ENCODE measurements at regions not wholly inside any gene's neighbourhood (a gene's known extent, or its start where the extent isn't known, plus 50 kb on each side); places are given as distances from the start of the nearest gene placed in this dataset.
"Not testable (repeated sequence)": the region's sequence is repeated elsewhere in the genome, so short reads cannot be mapped to it uniquely, and the experiment has no call there.

DNA sequence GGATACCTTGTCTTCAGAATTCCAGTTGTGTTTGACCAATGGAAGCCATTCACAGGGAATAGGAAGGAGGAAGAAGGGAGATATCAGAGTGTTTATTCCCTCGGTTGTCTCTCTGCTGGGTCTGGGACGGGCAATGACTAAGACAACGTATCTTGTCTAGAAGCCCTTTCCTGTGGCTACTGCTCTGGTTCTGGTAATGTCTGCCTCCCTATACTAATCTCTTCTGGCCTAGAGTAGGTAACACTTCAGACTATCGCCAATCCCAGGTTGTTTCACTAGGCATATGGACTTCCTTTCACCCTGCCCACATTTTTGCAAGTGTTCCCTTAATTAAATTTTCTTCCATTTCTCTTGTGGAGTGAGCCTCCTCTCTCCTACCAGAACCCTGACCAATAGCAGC, 687.7 kb upstream of the TBX3 start:
- Histone ChIP-seq H3K36me3 (ENCODE audit: insufficient read depth, low read length) (no peaks in the 10 kb centered on the region), H4K20me1 (ENCODE audit: insufficient read depth) (no peaks in the 10 kb centered on the region), H3K27ac (ENCODE audit: low read length) (no peak overlapping the region), H3K27me3 (ENCODE audit: insufficient read depth, low read depth, low read length) (no peaks in the 10 kb centered on the region), H2AFZ (ENCODE audit: low read depth, low read length) (no peak overlapping the region), H3K9me2 (ENCODE audit: insufficient read depth, low read length) (no peaks in the 10 kb centered on the region), H3F3A (ENCODE audit: insufficient read depth, low read length, poor library complexity, severe bottlenecking) (no peaks in the 10 kb centered on the region), H3K9ac (ENCODE audit: low read length) (no peak overlapping the region), H3K4me3 (ENCODE audit: low read length) (no peak overlapping the region), H3K9me3 (ENCODE audit: low read length) (no peaks in the 10 kb centered on the region), H3K79me2 (replicated peaks; ENCODE audit: insufficient read depth, low read length) (no peaks in the 10 kb centered on the region), H3K4me2 (ENCODE audit: low read length) (no peak overlapping the region)
- TF ChIP-seq POLR2AphosphoS5 (IDR thresholded peaks at IDR 0.05) = no peak
- no peak for TF ChIP-seq EP300 (conservative IDR thresholded peaks at IDR 0.05; ENCODE audit: poor library complexity, severe bottlenecking)
- no peak for TF ChIP-seq RAD21 (conservative IDR thresholded peaks at IDR 0.05)

DNA sequence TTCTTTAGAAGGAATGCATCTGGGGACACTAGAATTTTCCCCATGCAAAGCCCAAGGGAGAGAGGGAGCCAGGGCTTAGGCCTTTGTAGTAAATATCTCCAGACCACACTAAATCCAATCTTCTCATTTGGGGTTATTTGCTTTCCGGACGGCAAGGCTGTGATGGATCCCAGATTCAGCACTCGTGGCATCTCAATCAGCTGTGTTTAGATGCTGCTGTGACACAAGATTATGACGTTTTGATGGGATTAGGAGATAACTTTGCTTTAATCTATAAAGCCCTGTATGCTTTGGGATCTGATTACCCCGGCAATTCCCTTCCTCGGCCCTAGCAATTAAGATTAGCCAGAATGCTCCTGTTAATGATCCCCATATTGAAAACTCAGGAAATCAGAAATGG, 686.7 kb upstream of the TBX3 start:
- Histone ChIP-seq H3K36me3 (ENCODE audit: insufficient read depth, low read length) (no peaks in the 10 kb centered on the region), H3F3A (ENCODE audit: insufficient read depth, low read length, poor library complexity, severe bottlenecking) (no peaks in the 10 kb centered on the region), H3K27me3 (ENCODE audit: insufficient read depth, low read depth, low read length) (no peaks in the 10 kb centered on the region), H3K9me2 (ENCODE audit: insufficient read depth, low read length) (no peaks in the 10 kb centered on the region), H2AFZ (ENCODE audit: low read depth, low read length) (no peak overlapping the region), H4K20me1 (ENCODE audit: insufficient read depth) (no peaks in the 10 kb centered on the region), H3K4me3 (ENCODE audit: low read length) (no peak overlapping the region), H3K4me2 (ENCODE audit: low read length) (no peak overlapping the region), H3K27ac (ENCODE audit: low read length) (no peak overlapping the region), H3K9ac (ENCODE audit: low read length) (no peak overlapping the region), H3K9me3 (ENCODE audit: low read length) (no peaks in the 10 kb centered on the region), H3K79me2 (replicated peaks; ENCODE audit: insufficient read depth, low read length) (no peaks in the 10 kb centered on the region)
- TF ChIP-seq, protein P1, sequence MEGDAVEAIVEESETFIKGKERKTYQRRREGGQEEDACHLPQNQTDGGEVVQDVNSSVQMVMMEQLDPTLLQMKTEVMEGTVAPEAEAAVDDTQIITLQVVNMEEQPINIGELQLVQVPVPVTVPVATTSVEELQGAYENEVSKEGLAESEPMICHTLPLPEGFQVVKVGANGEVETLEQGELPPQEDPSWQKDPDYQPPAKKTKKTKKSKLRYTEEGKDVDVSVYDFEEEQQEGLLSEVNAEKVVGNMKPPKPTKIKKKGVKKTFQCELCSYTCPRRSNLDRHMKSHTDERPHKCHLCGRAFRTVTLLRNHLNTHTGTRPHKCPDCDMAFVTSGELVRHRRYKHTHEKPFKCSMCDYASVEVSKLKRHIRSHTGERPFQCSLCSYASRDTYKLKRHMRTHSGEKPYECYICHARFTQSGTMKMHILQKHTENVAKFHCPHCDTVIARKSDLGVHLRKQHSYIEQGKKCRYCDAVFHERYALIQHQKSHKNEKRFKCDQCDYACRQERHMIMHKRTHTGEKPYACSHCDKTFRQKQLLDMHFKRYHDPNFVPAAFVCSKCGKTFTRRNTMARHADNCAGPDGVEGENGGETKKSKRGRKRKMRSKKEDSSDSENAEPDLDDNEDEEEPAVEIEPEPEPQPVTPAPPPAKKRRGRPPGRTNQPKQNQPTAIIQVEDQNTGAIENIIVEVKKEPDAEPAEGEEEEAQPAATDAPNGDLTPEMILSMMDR (IDR thresholded peaks at IDR 0.05; ENCODE audit: poor library complexity, severe bottlenecking) = no peak
- no peak for TF ChIP-seq TAF1 (IDR thresholded peaks at IDR 0.05; ENCODE audit: low read depth)
- TF ChIP-seq MXI1 (conservative IDR thresholded peaks at IDR 0.05; ENCODE audit: poor library complexity, severe bottlenecking) = no peak
- TF ChIP-seq POLR2AphosphoS5 (IDR thresholded peaks at IDR 0.05) = no peak
- TF ChIP-seq SMC3 (conservative IDR thresholded peaks at IDR 0.05; ENCODE audit: poor library complexity) = no peak
- TF ChIP-seq EZH2 (IDR thresholded peaks at IDR 0.05; ENCODE audit: borderline replicate concordance, insufficient read depth, low read length, poor library complexity, severe bottlenecking) = no peak
- no peak for TF ChIP-seq RAD21 (conservative IDR thresholded peaks at IDR 0.05)
- no peak for TF ChIP-seq REST (IDR thresholded peaks at IDR 0.05; ENCODE audit: borderline replicate concordance)
- TF ChIP-seq EP300 (conservative IDR thresholded peaks at IDR 0.05; ENCODE audit: poor library complexity, severe bottlenecking) = no peak

DNA sequence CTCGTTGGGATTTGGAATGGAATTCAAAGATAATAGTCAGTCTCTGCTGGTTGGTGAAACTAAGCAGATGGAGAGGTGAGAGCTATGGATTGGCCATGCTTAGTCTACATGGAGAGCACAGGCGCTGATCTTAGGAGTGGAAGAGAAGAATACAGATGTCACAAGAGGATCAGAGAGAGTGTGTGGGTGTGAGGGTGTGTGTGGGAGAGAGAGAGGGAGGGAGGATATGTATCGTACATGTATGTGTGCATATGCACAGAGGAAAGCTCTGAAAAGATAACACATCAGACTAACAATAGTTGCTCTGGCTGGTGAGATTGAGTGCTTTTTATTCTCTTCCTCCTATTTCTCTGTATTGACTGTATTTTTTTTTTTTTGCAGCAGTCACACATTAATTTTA, 686.2 kb upstream of the TBX3 start:
- H3F3A ChIP-seq (ENCODE audit: insufficient read depth, low read length, poor library complexity, severe bottlenecking) = no peaks in the 10 kb centered on the region
- H4K20me1 ChIP-seq (ENCODE audit: insufficient read depth) = no peaks in the 10 kb centered on the region
- no peak overlapping the region for H3K4me3 ChIP-seq (ENCODE audit: low read length)
- H3K9me2 ChIP-seq (ENCODE audit: insufficient read depth, low read length) = no peaks in the 10 kb centered on the region
- H3K9ac ChIP-seq (ENCODE audit: low read length) = no peak overlapping the region
- no peak overlapping the region for H3K27ac ChIP-seq (ENCODE audit: low read length)
- no peaks in the 10 kb centered on the region for H3K9me3 ChIP-seq (ENCODE audit: low read length)
- H3K27me3 ChIP-seq (ENCODE audit: insufficient read depth, low read depth, low read length) = no peaks in the 10 kb centered on the region
- no peak overlapping the region for H2AFZ ChIP-seq (ENCODE audit: low read depth, low read length)
- no peak overlapping the region for H3K4me2 ChIP-seq (ENCODE audit: low read length)
- TF ChIP-seq MXI1 (conservative IDR thresholded peaks at IDR 0.05; ENCODE audit: poor library complexity, severe bottlenecking) = no peak
- H3K79me2 ChIP-seq (replicated peaks; ENCODE audit: insufficient read depth, low read length) = no peaks in the 10 kb centered on the region
- H3K36me3 ChIP-seq (ENCODE audit: insufficient read depth, low read length) = no peaks in the 10 kb centered on the region

- not testable (repeated sequence) for H3K27me3 ChIP-seq (ENCODE audit: insufficient read depth, low read depth, low read length); H3F3A ChIP-seq (ENCODE audit: insufficient read depth, low read length, poor library complexity, severe bottlenecking); H3K9me2 ChIP-seq (ENCODE audit: insufficient read depth, low read length); H3K4me2 ChIP-seq (ENCODE audit: low read length); H3K9me3 ChIP-seq (ENCODE audit: low read length); H3K9ac ChIP-seq (ENCODE audit: low read length); H3K36me3 ChIP-seq (ENCODE audit: insufficient read depth, low read length); H4K20me1 ChIP-seq (ENCODE audit: insufficient read depth); H3K79me2 ChIP-seq (replicated peaks; ENCODE audit: insufficient read depth, low read length); H2AFZ ChIP-seq (ENCODE audit: low read depth, low read length); H3K4me3 ChIP-seq (ENCODE audit: low read length); H3K27ac ChIP-seq (ENCODE audit: low read length)
Measured at GRCh38 chr12:115366277-115366676, 682.3 kb upstream of the TBX3 start.

DNA sequence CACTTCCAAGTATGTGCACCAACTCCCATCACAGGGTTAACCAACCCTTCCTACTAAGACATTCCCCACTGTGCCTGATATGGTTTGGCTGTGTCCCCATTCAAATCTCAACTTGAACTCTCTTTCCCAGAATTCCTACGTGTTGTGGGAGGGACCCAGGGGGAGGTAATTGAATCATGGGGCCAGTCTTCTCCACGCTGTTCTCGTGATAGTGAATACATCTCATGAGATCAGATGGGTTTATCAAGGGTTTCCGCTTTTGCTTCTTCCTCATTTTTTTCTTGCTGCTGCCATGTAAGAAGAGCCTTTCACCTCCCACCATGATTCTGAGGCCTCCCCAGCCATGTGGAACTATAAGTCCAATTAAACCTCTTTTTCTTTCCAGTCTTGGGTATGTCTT, 681.8 kb upstream of the TBX3 start:
- not testable (repeated sequence) for H3F3A ChIP-seq (ENCODE audit: insufficient read depth, low read length, poor library complexity, severe bottlenecking); H3K36me3 ChIP-seq (ENCODE audit: insufficient read depth, low read length); H3K4me2 ChIP-seq (ENCODE audit: low read length); H4K20me1 ChIP-seq (ENCODE audit: insufficient read depth); H3K9ac ChIP-seq (ENCODE audit: low read length); H3K27me3 ChIP-seq (ENCODE audit: insufficient read depth, low read depth, low read length); H3K4me3 ChIP-seq (ENCODE audit: low read length); H3K79me2 ChIP-seq (replicated peaks; ENCODE audit: insufficient read depth, low read length); H2AFZ ChIP-seq (ENCODE audit: low read depth, low read length); H3K9me2 ChIP-seq (ENCODE audit: insufficient read depth, low read length); H3K27ac ChIP-seq (ENCODE audit: low read length); H3K9me3 ChIP-seq (ENCODE audit: low read length)
